Suppressor macrophage treated with lipopolysaccharide for 1 hour (primary cell): ENCODE measurements at regions not wholly inside any gene's neighbourhood (a gene's known extent, or its start where the extent isn't known, plus 50 kb on each side); places are given as distances from the start of the nearest gene placed in this dataset.
"Not testable (repeated sequence)": the region's sequence is repeated elsewhere in the genome, so short reads cannot be mapped to it uniquely, and the experiment has no call there.

ENCODE experiments used
- DNase-seq, 3 donors: peaks; one replicate each; pipeline ENCODE4 v3.0.0-alpha.2; 2020 to 2022

DNA sequence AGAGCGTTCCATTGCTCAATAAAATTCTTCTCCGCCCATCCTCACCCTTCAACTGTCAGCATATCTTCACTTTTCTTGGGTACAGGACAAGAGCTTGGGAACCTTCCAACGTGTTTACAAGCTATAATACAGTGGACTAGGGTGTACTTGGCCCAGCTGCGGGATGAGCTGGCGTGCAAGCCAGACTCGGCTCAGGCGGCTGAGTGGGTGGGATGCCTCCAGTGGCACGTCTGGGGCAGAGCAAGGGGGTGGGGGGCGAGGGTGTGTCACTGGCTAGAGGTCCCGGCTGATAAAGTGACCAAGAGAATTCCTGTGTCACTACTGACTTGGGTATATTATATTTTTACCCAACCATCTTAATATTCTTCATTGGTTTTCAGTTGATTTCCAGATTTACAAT lies 179.7 kb downstream of the EVA1A start:
- no peak for DNase-seq

DNA sequence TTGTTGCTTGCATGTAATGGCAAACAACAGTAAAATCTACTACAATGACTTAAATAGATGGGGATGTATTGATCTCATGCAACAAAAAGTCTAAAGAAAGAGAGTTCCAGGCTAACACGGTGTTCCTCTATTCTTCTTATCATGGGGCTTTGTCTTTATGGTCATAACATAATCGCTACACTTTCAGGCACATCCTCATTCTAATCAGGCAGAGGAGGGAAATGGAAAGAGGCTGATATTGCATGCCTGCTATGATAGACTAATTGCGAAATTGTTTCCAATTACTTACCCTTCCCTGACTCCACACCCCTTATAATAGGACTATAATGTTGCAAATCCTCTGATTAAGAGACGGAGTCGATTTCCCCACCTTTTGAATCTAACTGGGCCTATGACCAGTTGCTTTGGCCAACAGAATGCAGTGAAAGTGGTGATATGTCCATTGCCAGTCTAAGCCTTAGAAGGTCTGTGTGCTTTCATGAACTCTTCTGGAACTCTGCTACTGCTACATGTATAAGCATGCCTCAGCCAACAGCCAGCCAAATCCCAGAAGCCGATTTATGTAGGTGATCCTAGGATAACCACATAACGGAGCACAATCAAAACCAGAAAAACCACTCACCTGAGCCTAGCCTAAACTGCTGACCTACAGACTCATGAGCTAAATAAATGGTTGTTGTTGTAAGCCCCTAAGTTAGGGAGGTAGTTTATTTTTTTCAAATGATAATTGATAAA lies 180.3 kb upstream of the TACR1 start:
- DNase-seq: no peak

DNA sequence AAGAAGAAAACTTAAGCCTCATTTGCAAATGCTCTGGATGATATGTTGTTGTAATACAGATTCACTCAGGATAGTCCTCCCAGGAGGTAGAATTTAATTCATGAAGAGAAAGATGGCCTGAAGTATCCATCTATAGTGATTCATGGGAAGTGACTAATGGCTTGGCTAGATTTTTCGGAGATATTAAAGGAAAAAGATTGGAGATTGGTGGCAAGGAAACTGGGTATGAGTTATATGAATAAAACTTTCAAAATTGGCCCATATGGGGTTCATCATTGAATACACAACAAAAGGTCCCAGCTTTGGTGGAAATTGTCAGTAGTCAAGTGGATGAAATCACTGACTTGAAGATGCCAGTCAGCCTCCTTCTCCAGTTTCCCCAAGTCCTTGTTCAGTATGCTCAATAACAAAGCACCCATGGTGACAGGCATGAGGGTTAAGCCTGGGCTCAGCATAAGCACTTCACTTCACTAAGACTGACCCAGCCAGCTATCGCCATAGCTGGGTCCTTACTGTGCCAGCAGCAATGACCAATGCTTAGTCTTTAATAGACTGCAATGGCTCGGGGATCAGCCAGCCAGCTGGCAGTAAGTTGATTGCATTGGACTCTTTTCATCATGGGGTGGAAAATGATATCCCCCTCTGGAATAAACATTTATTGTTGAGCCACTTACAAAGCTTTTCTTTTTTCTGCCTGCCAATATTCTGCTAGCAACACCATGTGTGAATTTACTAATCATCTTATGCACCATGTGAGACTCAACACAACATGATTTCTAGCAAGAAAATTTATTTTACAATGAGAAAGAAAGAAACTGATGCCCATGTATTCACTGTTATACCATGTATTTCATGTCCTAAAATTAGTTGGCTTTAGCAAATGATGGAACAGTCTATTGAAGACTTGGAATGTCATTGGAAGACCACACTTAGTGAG lies 176.6 kb upstream of the TACR1 start:
- DNase-seq: no peak

- not testable (repeated sequence) for DNase-seq
Observed at GRCh38 chr2:75374414-75374957, 175.2 kb upstream of the TACR1 start.

- DNase-seq: no peak
Observed at GRCh38 chr2:75367401-75367800, 168.1 kb upstream of the TACR1 start.

DNA sequence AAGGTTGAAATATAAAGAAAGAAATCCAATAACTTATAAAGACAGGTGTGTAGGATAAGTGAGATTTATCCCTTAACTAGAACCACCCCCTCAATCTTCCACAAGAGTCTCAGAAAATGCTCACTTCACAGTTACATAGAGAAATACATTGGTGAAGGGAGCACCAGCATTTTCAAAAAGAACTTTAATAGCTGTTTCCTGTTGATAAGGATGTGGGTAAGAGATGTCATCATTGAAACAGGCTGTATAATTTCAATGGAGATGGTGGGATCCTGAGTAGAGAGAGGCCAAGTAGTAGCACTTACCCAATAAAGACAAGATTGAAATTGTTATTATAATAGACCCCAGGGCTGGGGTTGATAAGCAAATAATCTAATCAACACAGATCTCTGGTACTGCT lies 162.2 kb upstream of the TACR1 start:
- no peak for DNase-seq

DNA sequence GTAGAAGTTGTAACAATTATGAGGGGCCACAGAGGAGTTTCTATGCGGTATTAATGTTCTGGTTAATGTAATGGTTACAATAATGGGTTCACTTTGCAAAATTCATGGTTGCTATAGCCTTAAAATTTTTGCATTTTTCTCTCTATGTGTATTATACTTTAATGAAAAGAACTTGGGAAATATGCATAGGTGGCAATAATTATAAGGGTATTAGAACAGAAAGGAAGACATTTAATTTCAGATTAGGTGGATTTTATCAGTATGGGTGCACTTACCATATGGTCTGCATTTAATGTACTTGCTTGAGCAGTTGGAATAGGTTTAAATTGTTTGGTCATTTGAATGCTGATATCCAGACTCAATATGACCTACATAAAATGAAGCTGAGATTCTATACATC lies 161.6 kb upstream of the TACR1 start:
- DNase-seq: no peak

GRCh38 chr2:75356865-75357264 lies 157.5 kb upstream of the TACR1 start:
- DNase-seq: no peak

DNA sequence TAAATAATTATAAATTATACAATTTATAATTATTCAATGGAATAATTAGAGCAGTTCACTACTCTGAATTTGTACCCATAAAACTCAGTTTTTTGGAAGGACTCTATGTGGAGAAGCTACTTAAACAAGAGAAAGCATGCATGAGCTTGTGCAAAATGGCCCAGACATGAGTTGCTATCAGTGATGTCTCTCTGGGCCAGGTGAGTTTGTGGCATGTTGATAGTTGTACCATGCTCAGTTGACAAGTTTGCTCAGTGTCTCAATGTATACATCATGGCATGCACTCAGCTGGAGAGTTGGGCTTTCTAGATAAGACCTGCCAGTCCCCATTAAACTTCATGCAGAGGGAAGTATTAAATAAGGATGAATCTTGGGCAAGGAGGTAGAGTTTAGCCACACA lies 153.8 kb upstream of the TACR1 start:
- DNase-seq: no peak

- no peak for DNase-seq
Observed at GRCh38 chr2:75348307-75348706, 149.0 kb upstream of the TACR1 start.

GRCh38 chr2:75344146-75344545 lies 144.8 kb upstream of the TACR1 start:
- no peak for DNase-seq

DNA sequence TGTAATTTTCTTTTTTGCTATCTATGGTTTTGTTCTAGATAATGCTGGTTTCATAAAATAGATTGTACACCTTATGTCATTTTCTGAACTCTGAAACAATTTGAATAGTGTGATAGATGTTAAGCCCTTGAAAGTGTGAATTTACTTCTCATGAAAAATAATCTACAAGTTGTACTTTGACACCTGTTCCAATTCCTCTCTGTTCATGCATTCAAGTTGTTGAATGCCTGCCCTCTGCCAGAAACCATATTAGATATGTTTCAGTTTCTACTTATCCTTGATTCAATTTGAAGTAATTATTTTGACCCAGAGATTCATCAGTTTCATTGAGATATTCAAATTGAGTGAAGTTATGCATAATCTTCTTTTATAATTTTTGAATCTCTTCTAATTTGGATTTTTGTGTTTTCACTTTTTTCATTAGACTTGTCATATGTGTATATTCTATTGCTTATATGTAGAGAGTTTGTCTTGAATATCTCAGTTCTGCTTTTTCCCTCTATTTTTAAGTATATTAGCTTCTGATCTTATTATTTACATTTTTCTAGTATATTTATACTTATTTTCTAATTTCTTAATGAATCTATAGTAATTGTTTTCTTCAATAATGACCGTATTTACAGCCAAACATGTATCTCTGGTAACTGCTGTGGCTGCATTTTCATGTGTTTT lies 143.3 kb upstream of the TACR1 start:
- no peak for DNase-seq

DNA sequence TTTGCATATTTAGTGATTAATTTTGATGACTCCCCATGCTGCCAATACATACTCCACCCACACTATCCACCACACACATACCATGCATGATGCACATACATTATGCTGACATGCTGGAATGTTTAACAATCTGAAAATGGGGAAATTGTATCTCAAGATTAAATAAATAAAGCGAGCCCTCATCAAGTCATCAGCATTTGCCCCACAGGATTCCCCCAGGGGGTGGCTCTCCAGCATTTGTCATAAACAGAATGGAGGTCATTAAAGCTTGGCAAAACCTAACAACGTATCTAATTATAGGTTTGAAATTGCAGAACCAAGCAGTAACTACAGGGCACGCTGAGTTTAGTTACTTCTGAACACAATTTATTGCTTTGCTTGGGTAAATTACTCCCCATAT lies 141.2 kb upstream of the TACR1 start:
- peak in 2 of 3 donors; percentile 3 to 24 for DNase-seq

DNA sequence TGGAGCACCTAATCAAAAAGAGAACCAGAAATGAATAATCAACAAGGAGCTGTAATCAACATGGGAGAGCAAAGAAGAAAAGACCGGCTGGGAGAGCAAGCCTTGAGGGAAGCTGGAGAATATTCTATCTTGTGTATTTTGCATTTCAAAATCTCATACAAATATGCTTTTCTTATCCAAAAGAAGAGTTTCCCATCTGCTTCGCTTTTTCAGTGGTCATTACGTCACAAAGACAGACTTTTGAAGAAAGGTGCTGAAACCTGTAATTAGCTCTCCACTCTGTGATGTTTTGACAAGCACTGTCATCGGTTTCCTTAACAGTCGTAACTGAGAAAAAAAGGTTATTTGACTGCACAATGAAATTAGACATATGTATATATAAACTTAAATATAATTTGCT lies 139.1 kb upstream of the TACR1 start:
- DNase-seq: no peak

DNA sequence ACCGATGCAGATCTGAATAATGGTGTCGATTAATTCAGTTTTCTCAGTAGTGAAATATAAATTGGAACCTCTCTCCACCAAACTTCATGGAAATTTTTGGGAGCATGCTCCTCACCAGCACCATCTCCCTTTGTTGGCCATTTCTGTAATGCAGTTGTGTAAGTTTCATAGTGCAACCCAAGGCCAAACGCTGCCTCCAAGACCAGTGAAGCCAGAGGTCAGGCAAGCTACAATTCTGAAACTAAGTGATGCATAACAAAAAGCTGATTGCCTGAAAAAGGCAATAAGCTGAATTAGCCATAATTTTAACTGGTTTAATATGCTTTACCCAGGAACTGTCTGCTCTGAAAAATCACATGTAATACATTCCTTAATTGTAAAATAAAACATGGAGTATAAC lies 138.3 kb upstream of the TACR1 start:
- no peak for DNase-seq

GRCh38 chr2:75337016-75337415 lies 137.7 kb upstream of the TACR1 start:
- no peak for DNase-seq

GRCh38 chr2:75336451-75336850 lies 137.1 kb upstream of the TACR1 start:
- no peak for DNase-seq

GRCh38 chr2:75334076-75334475 lies 134.8 kb upstream of the TACR1 start:
- DNase-seq: no peak

DNA sequence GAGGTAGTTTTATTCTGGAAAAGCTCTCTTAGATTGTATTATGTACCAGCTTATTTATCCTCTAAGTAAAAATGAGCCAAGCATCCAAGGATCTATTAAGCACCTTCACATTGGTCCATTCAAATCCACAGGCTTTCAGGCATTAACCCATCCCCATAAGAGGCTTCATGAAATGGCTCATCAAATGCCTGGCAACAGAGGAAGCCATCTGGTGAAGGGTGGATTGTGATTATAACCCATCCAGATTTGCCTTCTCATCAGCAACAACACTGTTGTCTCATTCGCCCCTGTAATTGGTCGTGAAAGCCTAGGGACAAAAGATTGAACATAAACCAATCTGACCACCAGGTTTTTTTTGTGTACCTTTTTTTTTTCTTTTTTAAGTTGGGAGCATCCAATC lies 134.3 kb upstream of the TACR1 start:
- DNase-seq: no peak

- no peak for DNase-seq
Observed at GRCh38 chr2:75328156-75328555, 128.8 kb upstream of the TACR1 start.

DNA sequence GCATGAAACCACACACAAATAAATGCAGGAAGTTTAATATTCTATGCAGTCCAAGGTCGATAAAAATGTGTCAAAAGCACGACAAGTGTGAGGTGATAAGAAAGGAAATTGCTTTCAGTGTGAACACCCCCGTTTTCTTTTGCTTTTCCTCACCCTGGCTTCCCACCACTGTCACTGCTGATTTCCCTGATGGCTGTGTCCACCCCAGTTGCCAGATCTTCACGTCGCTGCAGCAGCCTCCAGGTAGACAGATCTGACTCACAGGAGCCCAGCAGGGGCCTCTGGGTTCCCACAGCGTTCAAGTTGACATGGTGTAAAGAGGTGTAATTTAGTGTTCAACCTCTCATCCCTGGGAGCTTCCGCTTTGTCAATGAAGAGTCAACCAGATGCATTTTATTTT lies 128.0 kb upstream of the TACR1 start:
- DNase-seq: no peak

- no peak for DNase-seq
Observed at GRCh38 chr2:75326645-75327044, 127.3 kb upstream of the TACR1 start.

GRCh38 chr2:75325594-75325993 lies 126.3 kb upstream of the TACR1 start:
- no peak for DNase-seq
